Mesenchymal stem cell (in vitro differentiated cells and primary cell): ENCODE measurements at regions not wholly inside any gene's neighbourhood (a gene's known extent, or its start where the extent isn't known, plus 50 kb on each side); places are given as distances from the start of the nearest gene placed in this dataset.

Experiments
- DNase-seq: peaks from one replicate; pipeline ENCODE4 v3.0.0-alpha.2; 2013
- H2AFZ ChIP-seq: one replicate; pipeline ENCODE4 v1.6.1; 2013; ENCODE audit warnings: low read depth, mild to moderate bottlenecking, control low read depth, inconsistent platforms, low read length, moderate library complexity
- H2AK5ac ChIP-seq: 2 replicates; pipeline ENCODE4 v1.6.1; 2013; ENCODE audit warnings: low read length, moderate library complexity, mild to moderate bottlenecking, inconsistent platforms; ENCODE audit not compliant: severe bottlenecking
- H2BK120ac ChIP-seq: one replicate; pipeline ENCODE4 v1.6.1; 2013; ENCODE audit warnings: low read depth, mild to moderate bottlenecking, inconsistent platforms, low read length, moderate library complexity
- H2BK12ac ChIP-seq, 2 experiments: one replicate each; pipeline ENCODE4 v1.6.1; 2013; ENCODE audit warnings: inconsistent platforms in 2 of 2, low read length in 2 of 2, mild to moderate bottlenecking in 2 of 2, moderate library complexity in 2 of 2, control low read depth in 1 of 2
- H2BK15ac ChIP-seq: one replicate; pipeline ENCODE4 v1.6.1; 2013; ENCODE audit warnings: mild to moderate bottlenecking, low read depth, inconsistent platforms; ENCODE audit not compliant: poor library complexity, severe bottlenecking
- H2BK5ac ChIP-seq: 2 replicates; pipeline ENCODE4 v1.6.1; 2013; ENCODE audit warnings: low read depth, mild to moderate bottlenecking, low read length, control low read depth, inconsistent platforms; ENCODE audit not compliant: poor library complexity, severe bottlenecking
- H3K14ac ChIP-seq, 2 experiments: one replicate each; pipeline ENCODE4 v1.6.1; 2013; ENCODE audit warnings: inconsistent platforms in 2 of 2, low read length in 2 of 2, control low read depth in 1 of 2, mild to moderate bottlenecking in 1 of 2, moderate library complexity in 1 of 2
- H3K18ac ChIP-seq, 2 experiments: one replicate each; pipeline ENCODE4 v1.6.1; 2013; ENCODE audit warnings: inconsistent platforms in 2 of 2, low read length in 2 of 2, control low read depth in 1 of 2, low read depth in 1 of 2, mild to moderate bottlenecking in 1 of 2
- H3K23ac ChIP-seq, 2 experiments: one replicate each; pipeline ENCODE4 v1.6.1; 2013; ENCODE audit warnings: inconsistent platforms in 2 of 2, low read length in 2 of 2, mild to moderate bottlenecking in 2 of 2, moderate library complexity in 2 of 2, control low read depth in 1 of 2
- H3K27ac ChIP-seq: 2 replicates; pipeline ENCODE4 v1.5.1; 2013; ENCODE audit warnings: mild to moderate bottlenecking, moderate library complexity, low read length, control low read depth, inconsistent platforms; ENCODE audit not compliant: poor library complexity, severe bottlenecking
- H3K27me3 ChIP-seq, 2 experiments: 2 replicates each; pipeline versions ENCODE4 v1.6.1 to v1.7.0; 2013; ENCODE audit warnings: low read length in 2 of 2, mild to moderate bottlenecking in 2 of 2, moderate library complexity in 2 of 2, control low read depth in 1 of 2, inconsistent platforms in 1 of 2; ENCODE audit not compliant: control insufficient read depth in 1 of 2, insufficient read depth in 1 of 2
- H3K36me3 ChIP-seq, 2 experiments: 2 replicates each; pipeline versions ENCODE4 v1.6.1 to v1.7.0; 2013; ENCODE audit warnings: low read length in 2 of 2, control low read depth in 1 of 2, inconsistent platforms in 1 of 2, low read depth in 1 of 2, mild to moderate bottlenecking in 1 of 2; ENCODE audit not compliant: insufficient read depth in 2 of 2, control insufficient read depth in 1 of 2
- H3K4ac ChIP-seq, 2 experiments: one replicate each; pipeline ENCODE4 v1.6.1; 2013; ENCODE audit warnings: inconsistent platforms in 2 of 2, low read length in 2 of 2, mild to moderate bottlenecking in 2 of 2, moderate library complexity in 2 of 2, control low read depth in 1 of 2, low read depth in 1 of 2
- H3K4me1 ChIP-seq: 2 replicates; pipeline ENCODE4 v1.6.1; 2013; ENCODE audit warnings: low read depth, low read length, control low read depth; ENCODE audit not compliant: control insufficient read depth, insufficient read depth
- H3K4me2 ChIP-seq: 2 replicates; pipeline ENCODE4 v1.6.1; 2013; ENCODE audit warnings: low read length, mild to moderate bottlenecking, inconsistent platforms; ENCODE audit not compliant: poor library complexity, severe bottlenecking
- H3K4me3 ChIP-seq, 2 experiments: 2 replicates each; pipeline versions ENCODE4 v1.5.1 to v1.7.0; 2013; ENCODE audit warnings: low read length in 2 of 2, mild to moderate bottlenecking in 2 of 2, control low read depth in 1 of 2, low read depth in 1 of 2; ENCODE audit not compliant: insufficient read depth in 1 of 2
- H3K79me1 ChIP-seq: replicated peaks from 2 replicates; pipeline ENCODE4 v1.6.1; 2013; ENCODE audit warnings: mild to moderate bottlenecking, control low read depth, low read length, inconsistent platforms; ENCODE audit not compliant: poor library complexity, severe bottlenecking
- H3K9ac ChIP-seq: 2 replicates; pipeline ENCODE4 v1.7.0; 2013; ENCODE audit warnings: mild to moderate bottlenecking, low read length, moderate library complexity
- H3K9me3 ChIP-seq: 2 replicates; pipeline ENCODE4 v1.7.0; 2013; ENCODE audit warnings: mild to moderate bottlenecking, low read length; ENCODE audit not compliant: control insufficient read depth
- H4K8ac ChIP-seq: one replicate; pipeline ENCODE4 v1.6.1; 2013; ENCODE audit warnings: inconsistent platforms, mild to moderate bottlenecking, low read length, moderate library complexity
- H4K91ac ChIP-seq: one replicate; pipeline ENCODE4 v1.6.1; 2013; ENCODE audit warnings: mild to moderate bottlenecking, low read length, inconsistent platforms
- WGBS: methylation state at CpG from one replicate; pipeline ENCODE4 v1.1.7; 2013; ENCODE audit warnings: mixed read lengths; 5-methylcytosine and 5-hydroxymethylcytosine counted together

GRCh38 chr10:94218493-94219183 is 144.1 kb downstream of the NOC3L start:
- Histone ChIP-seq H3K14ac (no peak overlapping the region), H3K4me1 (no peaks in the 10 kb centered on the region), H3K23ac (no peak overlapping the region), H3K18ac (no peak overlapping the region), H3K36me3 (no peaks in the 10 kb centered on the region), H2BK5ac (no peak overlapping the region), H2AK5ac (no peak overlapping the region), H3K9me3 (no peaks in the 10 kb centered on the region), H3K4ac (no peak overlapping the region), H3K27me3 (no peaks in the 10 kb centered on the region), H3K27ac (no peak overlapping the region), H2AFZ (no peak overlapping the region), H4K8ac (no peak overlapping the region), H2BK120ac (no peak overlapping the region), H2BK15ac (no peak overlapping the region), H2BK12ac (no peak overlapping the region), H3K9ac (no peak overlapping the region), H3K4me2 (no peak overlapping the region), H3K79me1 (no peaks in the 10 kb centered on the region), H3K4me3 (no peak overlapping the region), H4K91ac (no peak overlapping the region)
- WGBS: no CpG with 5 or more reads among the region's 2 CpGs
- DNase-seq: no peak

DNA sequence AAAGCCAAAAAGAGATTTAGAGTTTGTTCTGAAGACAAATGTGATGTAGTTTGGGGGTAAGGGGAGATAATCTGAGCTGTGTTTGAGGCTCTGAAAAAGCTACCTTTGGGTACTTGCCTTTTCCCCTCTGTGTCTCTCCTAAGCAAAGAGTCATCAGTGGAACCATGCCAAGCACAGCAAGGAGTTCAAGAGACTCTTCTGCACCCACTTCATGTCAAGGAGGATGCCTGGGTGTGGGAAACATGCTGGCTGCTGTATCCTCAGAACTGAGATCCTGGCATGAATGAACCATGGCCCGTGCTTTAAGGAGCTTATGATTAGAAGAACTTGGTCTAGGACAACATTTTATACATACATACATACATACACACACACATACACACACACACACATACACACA is 142.9 kb downstream of the NOC3L start:
- Histone ChIP-seq H3K18ac (no peak overlapping the region), H4K8ac (no peak overlapping the region), H2BK12ac (no peak overlapping the region), H3K36me3 (no peaks in the 10 kb centered on the region), H3K23ac (no peak overlapping the region), H3K4me1 (peaks cover 2% of the 10 kb centered on the region), H3K4me3 (no peak overlapping the region), H2BK120ac (no peak overlapping the region), H4K91ac (no peak overlapping the region), H3K9me3 (no peaks in the 10 kb centered on the region), H3K79me1 (no peaks in the 10 kb centered on the region), H2BK15ac (no peak overlapping the region), H3K9ac (no peak overlapping the region), H2AFZ (no peak overlapping the region), H2BK5ac (no peak overlapping the region), H2AK5ac (no peak overlapping the region), H3K14ac (no peak overlapping the region), H3K27ac (no peak overlapping the region), H3K27me3 (no peaks in the 10 kb centered on the region), H3K4me2 (no peak overlapping the region), H3K4ac (no peak overlapping the region)
- 100% methylated on average over 1 of the region's 1 CpG for WGBS
- DNase-seq: no peak

DNA sequence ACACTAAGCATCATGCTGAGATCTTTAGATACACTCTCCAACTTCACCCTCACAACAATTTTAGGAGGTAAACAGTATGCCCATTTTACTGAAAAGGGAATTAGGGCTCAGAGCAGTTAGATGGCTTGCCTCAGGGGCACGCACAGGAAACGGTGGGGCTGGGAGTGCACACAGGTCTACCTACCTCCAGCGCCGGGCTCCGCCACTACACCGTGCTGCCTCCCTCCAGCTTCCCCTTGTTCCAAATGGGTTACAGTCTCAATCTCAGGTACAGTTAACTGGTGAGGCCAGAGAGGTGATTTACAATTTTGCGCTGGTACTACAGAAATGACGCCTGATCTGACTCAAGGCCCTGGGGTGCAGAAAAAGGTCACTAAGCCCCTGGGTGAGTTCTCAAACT is 142.0 kb downstream of the NOC3L start:
- Histone ChIP-seq H4K91ac (no peak overlapping the region), H3K4ac (no peak overlapping the region), H3K4me3 (no peak overlapping the region), H3K27me3 (no peaks in the 10 kb centered on the region), H3K9me3 (no peaks in the 10 kb centered on the region), H2BK120ac (no peak overlapping the region), H2AK5ac (no peak overlapping the region), H3K9ac (no peak overlapping the region), H3K36me3 (no peaks in the 10 kb centered on the region), H3K14ac (no peak overlapping the region), H3K4me2 (no peak overlapping the region), H3K23ac (no peak overlapping the region), H2BK12ac (no peak overlapping the region), H3K79me1 (no peaks in the 10 kb centered on the region), H3K18ac (no peak overlapping the region), H2AFZ (no peak overlapping the region), H2BK5ac (no peak overlapping the region), H4K8ac (no peak overlapping the region), H3K4me1 (peaks cover 2% of the 10 kb centered on the region), H3K27ac (no peak overlapping the region), H2BK15ac (no peak overlapping the region)
- no peak for DNase-seq
- 87% methylated on average over 8 of the region's 8 CpGs for WGBS

DNA sequence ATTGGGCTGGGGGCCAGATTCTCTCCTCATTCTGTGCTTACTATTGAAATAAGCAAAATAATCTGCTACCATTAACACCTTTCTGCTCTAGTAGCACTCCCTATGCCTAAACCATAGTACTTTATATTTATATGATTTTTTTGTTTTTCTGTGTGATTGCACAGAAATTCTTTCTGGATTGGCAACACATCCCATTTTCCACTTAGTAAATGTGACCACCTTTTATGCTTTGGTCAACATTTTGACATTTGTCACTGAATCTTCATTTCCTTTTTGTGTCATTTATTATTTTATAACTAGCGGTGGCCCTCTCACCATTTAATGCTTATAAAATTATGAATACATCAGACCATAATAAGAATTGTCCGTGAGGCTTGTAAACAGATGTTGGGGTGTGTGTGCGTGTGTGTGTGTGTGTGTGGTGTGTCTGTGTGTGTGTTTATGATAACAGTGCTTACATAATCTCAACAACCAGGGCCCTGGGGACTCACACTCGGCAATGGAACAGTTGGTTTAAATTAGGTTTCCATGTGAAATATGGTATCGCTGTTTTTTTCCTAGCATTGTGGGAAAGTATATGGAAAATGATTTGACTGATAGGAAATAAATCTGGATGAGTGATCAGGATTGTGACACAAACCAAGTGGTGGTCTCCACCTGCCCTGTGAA is 138.9 kb downstream of the NOC3L start:
- Histone ChIP-seq H3K23ac (no peak overlapping the region), H2BK15ac (no peak overlapping the region), H3K79me1 (no peaks in the 10 kb centered on the region), H2AK5ac (no peak overlapping the region), H4K8ac (no peak overlapping the region), H3K36me3 (no peaks in the 10 kb centered on the region), H3K9me3 (no peaks in the 10 kb centered on the region), H2BK5ac (no peak overlapping the region), H3K27ac (no peak overlapping the region), H3K4me1 (peaks cover 2% of the 10 kb centered on the region), H2AFZ (no peak overlapping the region), H4K91ac (no peak overlapping the region), H3K27me3 (no peaks in the 10 kb centered on the region), H3K4ac (no peak overlapping the region), H3K4me2 (no peak overlapping the region), H3K14ac (no peak overlapping the region), H3K4me3 (no peak overlapping the region), H3K9ac (no peak overlapping the region), H2BK12ac (no peak overlapping the region), H3K18ac (no peak overlapping the region), H2BK120ac (no peak overlapping the region)
- DNase-seq: no peak
- WGBS: 65% methylated on average over 4 of the region's 5 CpGs
